Aorta (tissue), 5 donors: ENCODE measurements at regions not wholly inside any gene's neighbourhood (a gene's known extent, or its start where the extent isn't known, plus 50 kb on each side); places are given as distances from the start of the nearest gene placed in this dataset.
"Not testable (repeated sequence)": the region's sequence is repeated elsewhere in the genome, so short reads cannot be mapped to it uniquely, and the experiment has no call there.

Experiments
- ATAC-seq: fragments of 200-7000 bp; cut with Tn5 transposase; one replicate; pipeline ENCODE4 v1.9.1; 2022; ENCODE audit warnings: moderate library complexity; ENCODE audit not compliant: low FRiP score
- DNase-seq, 2 donors: peaks; one replicate each; pipeline ENCODE4 v3.0.0-alpha.2; 2020
- H3K27ac ChIP-seq, 2 donors: one replicate each; pipeline ENCODE4 v1.5.1; 2013; ENCODE audit warnings: low read length in 2 of 2, mild to moderate bottlenecking in 2 of 2, moderate library complexity in 2 of 2, control low read depth in 1 of 2, inconsistent platforms in 1 of 2, low read depth in 1 of 2
- H3K27me3 ChIP-seq, 2 donors: one replicate each; pipeline ENCODE4 v1.6.1; 2013; ENCODE audit warnings: control low read depth in 1 of 2, low read length in 1 of 2, mild to moderate bottlenecking in 1 of 2, moderate library complexity in 1 of 2; ENCODE audit not compliant: insufficient read depth in 2 of 2, control insufficient read depth in 1 of 2
- H3K36me3 ChIP-seq, 2 donors: one replicate each; pipeline ENCODE4 v1.6.1; 2013; ENCODE audit warnings: control low read depth in 1 of 2, low read length in 1 of 2, mild to moderate bottlenecking in 1 of 2; ENCODE audit not compliant: insufficient read depth in 2 of 2, control insufficient read depth in 1 of 2
- H3K4me1 ChIP-seq, 2 donors: one replicate each; pipeline ENCODE4 v1.6.1; 2013; ENCODE audit warnings: low read length in 2 of 2, control low read depth in 1 of 2, mild to moderate bottlenecking in 1 of 2, moderate library complexity in 1 of 2; ENCODE audit not compliant: insufficient read depth in 2 of 2, control insufficient read depth in 1 of 2
- H3K4me3 ChIP-seq, 2 donors: one replicate each; pipeline ENCODE4 v1.5.1; 2013; ENCODE audit warnings: low read length in 2 of 2, control low read depth in 1 of 2, mild to moderate bottlenecking in 1 of 2
- H3K9me3 ChIP-seq: one replicate; pipeline ENCODE4 v1.6.1; 2013; ENCODE audit warnings: mild to moderate bottlenecking, low read length; ENCODE audit not compliant: control insufficient read depth
- WGBS, 2 donors: extraction: QIAGEN DNeasy Blood & Tissue Kit; methylation state at CpG; one replicate each; pipeline ENCODE4 v1.1.7; 2013; 5-methylcytosine and 5-hydroxymethylcytosine counted together
- intact Hi-C, 2 donors: fragments of 100-400 bp; cut with DNase I; formaldehyde crosslinking; loops; one replicate each; pipeline versions ENCODE4 v1.14.2 to v1.15.0; 2022
- donor health status: healthy with polysubstance abuse.
- donor health status: Bipolar disorder and iron deficiency.
- donor health status: DM: no; HTN: no; CAD: no.
- donor health status: DM: no; HTN: no; CAD: no.
- donor health status: DM: yes; HTN: yes; CAD: no.

- ATAC-seq (no peak), DNase-seq (no peak)
- Histone ChIP-seq H3K36me3 (peaks cover 0 to 1% of the 10 kb centered on the region in 2 donors), H3K4me1 (no peaks in the 10 kb centered on the region), H3K27me3 (no peaks in the 10 kb centered on the region), H3K27ac (no peak overlapping the region), H3K9me3 (peaks cover 10% of the 10 kb centered on the region), H3K4me3 (no peak overlapping the region)
- intact Hi-C loops = no loop called here
- 95% methylated on average over 1 of the region's 1 CpG for WGBS, 2 donors
Observed at GRCh38 chr3:33971055-33971454, 172.6 kb downstream of the PDCD6IP start.

- Histone ChIP-seq H3K27ac (no peak overlapping the region), H3K27me3 (no peaks in the 10 kb centered on the region), H3K9me3 (peaks cover 8% of the 10 kb centered on the region), H3K4me3 (no peak overlapping the region), H3K36me3 (peaks cover 0 to 1% of the 10 kb centered on the region in 2 donors), H3K4me1 (peaks cover 0 to 2% of the 10 kb centered on the region in 2 donors)
- ATAC-seq = no peak
- DNase-seq = no peak
- intact Hi-C loops = no loop called here
- 86 to 95% methylated on average over 4 of the region's 4 CpGs for WGBS, 2 donors
Observed at GRCh38 chr3:33975463-33975862, 177.0 kb downstream of the PDCD6IP start.

DNA sequence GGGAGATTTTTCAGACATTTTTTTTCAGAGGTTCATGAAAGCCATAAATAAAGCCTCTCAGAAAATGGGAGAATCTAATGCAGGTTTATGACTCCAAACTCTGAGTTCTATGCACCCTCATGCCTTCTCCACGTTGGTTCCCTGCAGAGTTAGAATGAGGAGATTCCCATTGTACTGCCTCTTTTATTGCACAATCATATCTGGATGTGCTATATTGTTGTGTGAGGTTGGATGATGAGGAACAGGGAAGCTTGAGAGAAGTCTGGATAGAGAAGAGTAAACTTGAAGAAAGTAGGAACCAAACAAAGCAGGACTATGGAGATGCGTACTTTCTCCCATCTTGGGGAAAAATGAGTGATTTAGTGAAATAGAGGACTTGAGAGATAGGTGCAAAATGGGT lies 178.8 kb downstream of the PDCD6IP start:
- Histone ChIP-seq H3K36me3 (peaks cover 0 to 1% of the 10 kb centered on the region in 2 donors), H3K9me3 (peaks cover 2% of the 10 kb centered on the region), H3K4me3 (no peak overlapping the region), H3K27ac (no peak overlapping the region), H3K27me3 (no peaks in the 10 kb centered on the region), H3K4me1 (peaks cover 0 to 2% of the 10 kb centered on the region in 2 donors)
- ATAC-seq (no peak), DNase-seq (no peak)
- WGBS, 2 donors = 79 to 80% methylated on average over 2 of the region's 2 CpGs
- intact Hi-C loops = no loop called here

DNA sequence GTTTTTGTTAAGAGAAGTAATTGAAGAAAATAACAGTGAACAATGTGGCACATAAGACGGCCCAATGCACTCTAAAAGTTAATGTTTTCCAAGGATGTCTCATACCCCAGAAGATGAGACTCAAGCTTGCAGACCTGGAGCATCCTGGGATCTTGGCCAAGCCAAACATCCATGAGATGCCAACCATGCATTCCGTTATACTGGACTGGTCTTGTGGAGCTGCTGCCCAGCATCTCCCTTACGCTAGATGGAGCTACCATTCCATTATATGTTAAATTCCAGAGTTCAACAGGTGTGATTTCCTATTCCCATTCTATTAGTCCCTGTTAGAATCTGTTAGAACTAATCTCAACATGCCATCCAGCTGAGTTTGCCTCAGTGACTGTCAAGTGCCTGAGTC lies 181.8 kb downstream of the PDCD6IP start:
- intact Hi-C loops = loop anchor here in 1 of 2 donors (2.0 kb wide), 1 partner anchor 705 kb away; no protein-coding TSS in a partner anchor
- DNase-seq (no peak), ATAC-seq (no peak)
- 25 to 35% methylated on average over 3 of the region's 3 CpGs for WGBS, 2 donors
- Histone ChIP-seq H3K36me3 (no peaks in the 10 kb centered on the region), H3K9me3 (no peaks in the 10 kb centered on the region), H3K27me3 (no peaks in the 10 kb centered on the region), H3K27ac (no peak overlapping the region), H3K4me1 (peaks cover 0 to 2% of the 10 kb centered on the region in 2 donors), H3K4me3 (no peak overlapping the region)

- Histone ChIP-seq H3K4me3 (no peak overlapping the region), H3K36me3 (no peaks in the 10 kb centered on the region), H3K27me3 (no peaks in the 10 kb centered on the region), H3K27ac (no peak overlapping the region), H3K9me3 (no peaks in the 10 kb centered on the region), H3K4me1 (peaks cover 0 to 2% of the 10 kb centered on the region in 2 donors)
- DNase-seq (no peak), ATAC-seq (no peak)
- intact Hi-C loops = no loop called here
- WGBS, 2 donors = 85 to 89% methylated on average over 4 of the region's 4 CpGs
Observed at GRCh38 chr3:33982269-33982798, 183.9 kb downstream of the PDCD6IP start.

DNA sequence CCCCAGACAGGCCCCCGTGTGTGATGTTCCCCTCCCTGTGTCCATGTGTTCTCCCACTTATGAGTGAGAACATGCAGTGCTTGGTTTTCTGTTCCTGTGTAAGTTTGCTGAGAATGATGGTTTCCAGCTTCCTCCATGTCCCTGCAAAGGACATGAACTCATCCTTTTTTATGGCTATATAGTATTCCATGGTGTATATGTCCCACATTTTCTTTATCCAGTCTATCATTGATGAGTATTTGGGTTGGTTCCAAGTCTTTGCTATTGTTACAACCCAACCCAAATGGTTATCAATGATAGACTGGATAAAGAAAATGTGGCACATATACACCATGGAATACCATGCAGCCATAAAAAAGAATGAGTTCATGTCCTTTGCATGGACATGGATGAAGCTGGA lies 184.5 kb downstream of the PDCD6IP start:
- H3K4me3 ChIP-seq, H3K27ac ChIP-seq, H3K36me3 ChIP-seq, ATAC-seq, H3K4me1 ChIP-seq, H3K27me3 ChIP-seq, DNase-seq, intact Hi-C loops, H3K9me3 ChIP-seq: not testable (repeated sequence)
- 88 to 95% methylated on average over 1 of the region's 1 CpG for whole genome bisulfite sequencing, 2 donors

DNA sequence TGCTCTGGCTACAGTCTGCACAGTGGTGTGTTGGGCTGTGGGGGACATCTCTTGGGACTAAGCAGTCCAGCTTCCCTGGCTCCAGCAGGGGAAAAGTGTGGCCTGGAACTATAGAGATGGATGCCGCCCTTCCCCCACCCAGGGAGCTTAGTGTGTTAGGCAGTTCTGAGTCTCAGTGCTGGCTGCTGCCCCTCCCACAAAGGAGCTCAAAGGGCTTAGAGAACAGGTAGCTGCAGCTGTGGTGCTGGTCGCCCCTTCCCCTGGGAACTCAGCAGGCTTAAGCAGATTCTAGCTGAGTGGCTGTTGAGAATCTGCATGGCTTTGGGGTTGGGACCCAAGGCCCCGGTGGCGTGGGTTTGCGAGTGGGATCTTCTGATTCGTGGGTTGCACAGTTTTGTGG lies 190.8 kb downstream of the PDCD6IP start:
- Histone ChIP-seq H3K4me3 (no peak overlapping the region), H3K4me1 (no peaks in the 10 kb centered on the region), H3K9me3 (no peaks in the 10 kb centered on the region), H3K36me3 (no peaks in the 10 kb centered on the region), H3K27me3 (no peaks in the 10 kb centered on the region), H3K27ac (no peak overlapping the region)
- intact Hi-C loops = no loop called here
- DNase-seq (no peak), ATAC-seq (no peak)
- 92 to 94% methylated on average over 6 of the region's 6 CpGs for WGBS, 2 donors

GRCh38 chr3:33991673-33992072 lies 193.2 kb downstream of the PDCD6IP start:
- Histone ChIP-seq H3K9me3 (no peaks in the 10 kb centered on the region), H3K4me1 (no peaks in the 10 kb centered on the region), H3K27me3 (no peaks in the 10 kb centered on the region), H3K4me3 (no peak overlapping the region), H3K27ac (no peak overlapping the region), H3K36me3 (no peaks in the 10 kb centered on the region)
- WGBS, 2 donors = 80 to 90% methylated on average over 1 of the region's 1 CpG
- ATAC-seq (no peak), DNase-seq (no peak)
- intact Hi-C loops = no loop called here

DNA sequence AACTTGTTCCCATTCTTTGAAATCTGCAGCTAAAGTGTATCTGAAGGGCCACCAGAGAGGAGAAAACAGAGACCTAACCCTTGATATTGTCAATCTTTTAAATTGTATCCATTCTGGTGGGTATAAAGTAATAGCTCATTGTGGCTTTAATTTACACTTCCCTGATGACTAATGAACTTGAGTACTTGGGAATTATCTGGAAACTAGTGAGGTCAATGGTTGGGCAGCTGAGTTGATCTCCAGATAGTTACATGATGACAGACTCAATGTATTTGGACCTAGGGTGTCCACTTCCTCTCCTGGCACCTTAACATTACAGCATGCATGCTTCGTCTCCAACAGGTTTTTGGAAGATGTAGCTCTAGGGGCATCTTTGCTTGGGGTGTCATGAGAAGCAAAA lies 195.2 kb downstream of the PDCD6IP start:
- WGBS, 2 donors = 91 to 93% methylated on average over 1 of the region's 1 CpG

More for the DNA sequence above, 195.2 kb downstream of the PDCD6IP start:
- DNase-seq (no peak), ATAC-seq (no peak)
- H3K27ac ChIP-seq = no peak overlapping the region
- intact Hi-C loops = no loop called here
- no peaks in the 10 kb centered on the region for H3K36me3 ChIP-seq
- no peaks in the 10 kb centered on the region for H3K9me3 ChIP-seq
- no peaks in the 10 kb centered on the region for H3K27me3 ChIP-seq
- no peaks in the 10 kb centered on the region for H3K4me1 ChIP-seq
- H3K4me3 ChIP-seq = no peak overlapping the region
